GM18909 (cell line): ENCODE measurements at regions not wholly inside any gene's neighbourhood (a gene's known extent, or its start where the extent isn't known, plus 50 kb on each side); places are given as distances from the start of the nearest gene placed in this dataset.
"Not testable (repeated sequence)": the region's sequence is repeated elsewhere in the genome, so short reads cannot be mapped to it uniquely, and the experiment has no call there.

Source experiments
- ATAC-seq: cut with Tn5 transposase; IDR thresholded peaks from one replicate; pipeline ENCODE4 v1.9.1; 2021; ENCODE audit warnings: mild to moderate bottlenecking; ENCODE audit not compliant: unreplicated experiment, poor library complexity

GRCh38 chr6:137968455-137968804 lies 101.4 kb downstream of the TNFAIP3 start:
- ATAC-seq: no peak

GRCh38 chr6:137968901-137969300 lies 101.8 kb downstream of the TNFAIP3 start:
- no peak for ATAC-seq

GRCh38 chr6:137969874-137970273 lies 102.8 kb downstream of the TNFAIP3 start:
- ATAC-seq: no peak

GRCh38 chr6:137970368-137970767 lies 103.3 kb downstream of the TNFAIP3 start:
- no peak for ATAC-seq

GRCh38 chr6:137973201-137973600 lies 106.1 kb downstream of the TNFAIP3 start:
- no peak for ATAC-seq

GRCh38 chr6:137975188-137975940 lies 108.3 kb downstream of the TNFAIP3 start:
- peak; percentile 49 for ATAC-seq

- no peak for ATAC-seq
Observed at GRCh38 chr6:137976430-137976829, 109.4 kb downstream of the TNFAIP3 start.

GRCh38 chr6:137977206-137977605 lies 110.1 kb downstream of the TNFAIP3 start:
- no peak for ATAC-seq

GRCh38 chr6:137977814-137978213 lies 110.8 kb downstream of the TNFAIP3 start:
- ATAC-seq: no peak

GRCh38 chr6:137978252-137978896 lies 111.3 kb downstream of the TNFAIP3 start:
- ATAC-seq: no peak

- ATAC-seq: not testable (repeated sequence)
Observed at GRCh38 chr6:137979263-137979662, 112.2 kb downstream of the TNFAIP3 start.

- no peak for ATAC-seq
Observed at GRCh38 chr6:137980777-137981176, 113.7 kb downstream of the TNFAIP3 start.

- no peak for ATAC-seq
Observed at GRCh38 chr6:137981758-137982157, 114.7 kb downstream of the TNFAIP3 start.

GRCh38 chr6:137982418-137983189 lies 115.5 kb downstream of the TNFAIP3 start:
- ATAC-seq: no peak

- ATAC-seq: no peak
Observed at GRCh38 chr6:137983269-137983668, 116.2 kb downstream of the TNFAIP3 start.

GRCh38 chr6:137989664-137990063 lies 117.6 kb downstream of the PERP start:
- ATAC-seq: no peak

GRCh38 chr6:137995371-137995770 lies 111.8 kb downstream of the PERP start:
- ATAC-seq: no peak

GRCh38 chr6:137998461-137999019 lies 108.7 kb downstream of the PERP start:
- no peak for ATAC-seq

GRCh38 chr6:137999815-138000214 lies 107.4 kb downstream of the PERP start:
- no peak for ATAC-seq

GRCh38 chr6:138000941-138001340 lies 106.3 kb downstream of the PERP start:
- ATAC-seq: no peak

GRCh38 chr6:138001750-138002349 lies 105.4 kb downstream of the PERP start:
- no peak for ATAC-seq
